B cell (primary cell): ENCODE measurements at regions not wholly inside any gene's neighbourhood (a gene's known extent, or its start where the extent isn't known, plus 50 kb on each side); places are given as distances from the start of the nearest gene placed in this dataset.

Experiments
- EZH2 ChIP-seq: IDR thresholded peaks from 2 replicates; pipeline ENCODE4 v1.6.1; 2012; ENCODE audit warnings: borderline replicate concordance, low read depth, mild to moderate bottlenecking, moderate library complexity, low read length; ENCODE audit not compliant: insufficient read depth, poor library complexity, severe bottlenecking
- TF ChIP-seq, protein P1 (sequence below): fragments of 200-600 bp; IDR thresholded peaks from one replicate; pipeline ENCODE4 v1.8.0; 2022; ENCODE audit warnings: antibody characterized with exemption, mild to moderate bottlenecking

DNA sequence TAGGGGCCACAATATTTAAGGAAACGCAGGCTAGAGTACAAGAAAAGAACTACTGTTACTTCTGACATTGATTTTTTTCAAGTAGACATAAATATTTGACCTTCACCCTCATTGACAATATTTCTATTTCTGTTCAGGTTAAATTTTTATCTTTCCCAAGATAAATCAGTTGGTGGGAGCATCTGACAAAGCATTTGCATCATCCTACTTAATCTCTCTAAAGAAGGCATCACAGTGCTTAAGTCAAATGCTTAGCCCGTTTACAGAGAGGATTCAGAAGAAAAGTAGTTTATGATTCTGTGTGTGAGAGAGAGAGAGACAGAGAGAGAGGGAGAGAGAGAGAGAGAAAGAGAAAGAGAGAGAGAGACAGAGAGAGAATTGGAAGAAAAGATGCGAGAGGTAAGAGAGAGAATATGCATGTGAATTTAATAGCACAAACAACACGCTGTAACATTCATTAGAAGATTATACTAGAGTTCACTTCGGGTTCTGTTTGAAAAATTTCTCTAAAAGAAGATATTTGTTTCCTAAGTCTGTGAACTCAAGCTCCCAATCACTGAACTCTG lies 1093.3 kb upstream of the CDH6 start:
- TF ChIP-seq, protein P1, sequence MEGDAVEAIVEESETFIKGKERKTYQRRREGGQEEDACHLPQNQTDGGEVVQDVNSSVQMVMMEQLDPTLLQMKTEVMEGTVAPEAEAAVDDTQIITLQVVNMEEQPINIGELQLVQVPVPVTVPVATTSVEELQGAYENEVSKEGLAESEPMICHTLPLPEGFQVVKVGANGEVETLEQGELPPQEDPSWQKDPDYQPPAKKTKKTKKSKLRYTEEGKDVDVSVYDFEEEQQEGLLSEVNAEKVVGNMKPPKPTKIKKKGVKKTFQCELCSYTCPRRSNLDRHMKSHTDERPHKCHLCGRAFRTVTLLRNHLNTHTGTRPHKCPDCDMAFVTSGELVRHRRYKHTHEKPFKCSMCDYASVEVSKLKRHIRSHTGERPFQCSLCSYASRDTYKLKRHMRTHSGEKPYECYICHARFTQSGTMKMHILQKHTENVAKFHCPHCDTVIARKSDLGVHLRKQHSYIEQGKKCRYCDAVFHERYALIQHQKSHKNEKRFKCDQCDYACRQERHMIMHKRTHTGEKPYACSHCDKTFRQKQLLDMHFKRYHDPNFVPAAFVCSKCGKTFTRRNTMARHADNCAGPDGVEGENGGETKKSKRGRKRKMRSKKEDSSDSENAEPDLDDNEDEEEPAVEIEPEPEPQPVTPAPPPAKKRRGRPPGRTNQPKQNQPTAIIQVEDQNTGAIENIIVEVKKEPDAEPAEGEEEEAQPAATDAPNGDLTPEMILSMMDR, result no peak
- TF ChIP-seq EZH2, result no peak
